ENCODE measurements at regions not wholly inside any gene's neighbourhood (a gene's known extent, or its start where the extent isn't known, plus 50 kb on each side); places are given as distances from the start of the nearest gene placed in this dataset.

GRCh38 chr18:73790587-73790986 lies 357.0 kb downstream of the FBXO15 start:
- DNase-seq (ENCODE audit: low read depth in 2 of 2): no peak

GRCh38 chr18:73787316-73787715 lies 360.3 kb downstream of the FBXO15 start:
- no peak for DNase-seq (ENCODE audit: low read depth in 2 of 2)

- DNase-seq (ENCODE audit: low read depth in 2 of 2): no peak
Measured at GRCh38 chr18:73785300-73785699, 362.3 kb downstream of the FBXO15 start.

GRCh38 chr18:73784853-73785252 lies 362.8 kb downstream of the FBXO15 start:
- no peak for DNase-seq (ENCODE audit: low read depth in 2 of 2)

- DNase-seq (ENCODE audit: low read depth in 2 of 2): no peak
Measured at GRCh38 chr18:73782405-73782804, 365.2 kb downstream of the FBXO15 start.

GRCh38 chr18:73780218-73780617 lies 367.4 kb downstream of the FBXO15 start:
- DNase-seq (ENCODE audit: low read depth in 2 of 2): no peak

GRCh38 chr18:73778032-73778359 lies 369.6 kb downstream of the FBXO15 start:
- no peak for DNase-seq (ENCODE audit: low read depth in 2 of 2)

GRCh38 chr18:73777356-73778031 lies 370.1 kb downstream of the FBXO15 start:
- DNase-seq (ENCODE audit: low read depth in 2 of 2): no peak

- no peak for DNase-seq (ENCODE audit: low read depth in 2 of 2)
Measured at GRCh38 chr18:73774811-73775509, 372.7 kb downstream of the FBXO15 start.

- DNase-seq (ENCODE audit: low read depth in 2 of 2): no peak
Measured at GRCh38 chr18:73768043-73768442, 379.6 kb downstream of the FBXO15 start.

- DNase-seq (ENCODE audit: low read depth in 2 of 2): no peak
Measured at GRCh38 chr18:73766910-73767515, 380.6 kb downstream of the FBXO15 start.

- no peak for DNase-seq (ENCODE audit: low read depth in 2 of 2)
Measured at GRCh38 chr18:73758446-73758845, 389.2 kb downstream of the FBXO15 start.

- no peak for DNase-seq (ENCODE audit: low read depth in 2 of 2)
Measured at GRCh38 chr18:73756256-73757091, 391.2 kb downstream of the FBXO15 start.

- DNase-seq (ENCODE audit: low read depth in 2 of 2): no peak
Measured at GRCh38 chr18:73752965-73753364, 394.7 kb downstream of the FBXO15 start.

- DNase-seq (ENCODE audit: low read depth in 2 of 2): no peak
Measured at GRCh38 chr18:73752546-73752945, 395.1 kb downstream of the FBXO15 start.

- DNase-seq (ENCODE audit: low read depth in 2 of 2): no peak
Measured at GRCh38 chr18:73750052-73750451, 397.6 kb downstream of the FBXO15 start.

- DNase-seq (ENCODE audit: low read depth in 2 of 2): no peak
Measured at GRCh38 chr18:73749304-73749703, 398.3 kb downstream of the FBXO15 start.

GRCh38 chr18:73748731-73749130 lies 398.9 kb downstream of the FBXO15 start:
- no peak for DNase-seq (ENCODE audit: low read depth in 2 of 2)

- no peak for DNase-seq (ENCODE audit: low read depth in 2 of 2)
Measured at GRCh38 chr18:73746101-73746500, 401.5 kb downstream of the FBXO15 start.

- no peak for DNase-seq (ENCODE audit: low read depth in 2 of 2)
Measured at GRCh38 chr18:73742957-73743356, 404.7 kb downstream of the FBXO15 start.

GRCh38 chr18:73741946-73742345 lies 405.7 kb downstream of the FBXO15 start:
- DNase-seq (ENCODE audit: low read depth in 2 of 2): no peak

GRCh38 chr18:73739098-73739497 lies 408.5 kb downstream of the FBXO15 start:
- no peak for DNase-seq (ENCODE audit: low read depth in 2 of 2)

All from stimulated activated CD8-positive, alpha-beta memory T cell treated with anti-CD3 and anti-CD28 coated beads, Interleukin-2, amount 100 ng/mL, for 1 hour (primary cell).